MCF 10A (cell line): ENCODE measurements at regions not wholly inside any gene's neighbourhood (a gene's known extent, or its start where the extent isn't known, plus 50 kb on each side); places are given as distances from the start of the nearest gene placed in this dataset.

Experiments
- BruUV-seq: library from RNA; stranded (reverse); fragments of 400-500 nt; replicated peaks from 2 replicates; lab custom pipeline; 2021; lab: Mats Ljungman, UMichigan
- CTCF ChIA-PET: fragments of 300-600 bp; sonication (Branson Sonifier 250); formaldehyde crosslinking; extraction: SDS; loops from one replicate; lab custom pipeline; 2021; ENCODE audit warnings: antibody characterized with exemption, inconsistent platforms; lab: Yijun Ruan, JAX
- POLR2A ChIA-PET: fragments of 300-600, 350-650 bp; sonication (Branson Sonifier 250); formaldehyde crosslinking; extraction: SDS; loops from one replicate; lab custom pipeline; 2020; ENCODE audit warnings: antibody characterized with exemption, inconsistent platforms; lab: Yijun Ruan, JAX
- DNase-seq: peaks from one replicate; pipeline ENCODE4 v3.0.0-alpha.2; 2018; ENCODE audit not compliant: unreplicated experiment
- H3K27ac Mint-ChIP-seq: one replicate; pipeline ENCODE4 v1.8.0; 2022; ENCODE audit warnings: mild to moderate bottlenecking, low read depth, mixed read lengths; ENCODE audit not compliant: unreplicated experiment
- H3K27me3 Mint-ChIP-seq: one replicate; pipeline ENCODE4 v1.8.0; 2022; ENCODE audit warnings: mixed read lengths; ENCODE audit not compliant: insufficient read depth, unreplicated experiment
- H3K36me3 Mint-ChIP-seq: one replicate; pipeline ENCODE4 v1.8.0; 2022; ENCODE audit warnings: mild to moderate bottlenecking, moderate library complexity, mixed read lengths; ENCODE audit not compliant: insufficient read depth, unreplicated experiment
- H3K4me1 Mint-ChIP-seq: one replicate; pipeline ENCODE4 v1.8.0; 2022; ENCODE audit warnings: mixed read lengths; ENCODE audit not compliant: insufficient read depth, unreplicated experiment
- H3K4me3 Mint-ChIP-seq: one replicate; pipeline ENCODE4 v1.8.0; 2022; ENCODE audit warnings: mild to moderate bottlenecking, moderate library complexity, mixed read lengths; ENCODE audit not compliant: unreplicated experiment
- H3K9me3 Mint-ChIP-seq: one replicate; pipeline ENCODE4 v1.8.0; 2022; ENCODE audit warnings: mixed read lengths; ENCODE audit not compliant: unreplicated experiment
- CTCF ChIP-seq: fragments of 200-600 bp; IDR thresholded peaks from one replicate; pipeline ENCODE4 v1.8.0; 2022; ENCODE audit warnings: antibody characterized with exemption, mild to moderate bottlenecking; ENCODE audit not compliant: unreplicated experiment
- intact Hi-C: fragments of 100-400 bp; cut with micrococcal nuclease; formaldehyde crosslinking; loops from 2 replicates; pipeline ENCODE4 v1.14.1; 2022

GRCh38 chrX:69107747-69108401 is 57.4 kb downstream of the PJA1 start:
- ChIA-PET POLR2A (interaction anchor here (1.0 kb wide), 1 partner anchor 279 kb away, joined by 4 read pairs; the partner anchor contains the start of gene EFNB1), CTCF (no interaction called here)
- Mint-ChIP-seq H3K4me1 (peaks cover 14% of the 10 kb centered on the region), H3K27me3 (peaks cover 69% of the 10 kb centered on the region), H3K27ac (no peak overlapping the region), H3K4me3 (no peak overlapping the region), H3K9me3 (no peaks in the 10 kb centered on the region), H3K36me3 (no peaks in the 10 kb centered on the region)
- no TSS peak for BruUV-seq
- DNase-seq, result no peak
- intact Hi-C loops, result no loop called here
- no peak for TF ChIP-seq CTCF

- no peak for TF ChIP-seq CTCF
- Mint-ChIP-seq H3K4me1 (peaks cover 14% of the 10 kb centered on the region), H3K36me3 (no peaks in the 10 kb centered on the region), H3K4me3 (no peak overlapping the region), H3K27ac (no peak overlapping the region), H3K27me3 (peaks cover 69% of the 10 kb centered on the region), H3K9me3 (no peaks in the 10 kb centered on the region)
- DNase-seq, result peak; percentile 36
- ChIA-PET CTCF (interaction anchor here (1.1 kb wide), 1 partner anchor 8 kb away, joined by 5 read pairs; no protein-coding TSS in a partner anchor), POLR2A (interaction anchor here (0.7 kb wide), 1 partner anchor 13 kb away, joined by 3 read pairs; no protein-coding TSS in a partner anchor)
- intact Hi-C loops, result no loop called here
- no TSS peak for BruUV-seq
These were observed 58.0 kb downstream of the PJA1 start for GRCh38 chrX:69107231-69107739.

DNA sequence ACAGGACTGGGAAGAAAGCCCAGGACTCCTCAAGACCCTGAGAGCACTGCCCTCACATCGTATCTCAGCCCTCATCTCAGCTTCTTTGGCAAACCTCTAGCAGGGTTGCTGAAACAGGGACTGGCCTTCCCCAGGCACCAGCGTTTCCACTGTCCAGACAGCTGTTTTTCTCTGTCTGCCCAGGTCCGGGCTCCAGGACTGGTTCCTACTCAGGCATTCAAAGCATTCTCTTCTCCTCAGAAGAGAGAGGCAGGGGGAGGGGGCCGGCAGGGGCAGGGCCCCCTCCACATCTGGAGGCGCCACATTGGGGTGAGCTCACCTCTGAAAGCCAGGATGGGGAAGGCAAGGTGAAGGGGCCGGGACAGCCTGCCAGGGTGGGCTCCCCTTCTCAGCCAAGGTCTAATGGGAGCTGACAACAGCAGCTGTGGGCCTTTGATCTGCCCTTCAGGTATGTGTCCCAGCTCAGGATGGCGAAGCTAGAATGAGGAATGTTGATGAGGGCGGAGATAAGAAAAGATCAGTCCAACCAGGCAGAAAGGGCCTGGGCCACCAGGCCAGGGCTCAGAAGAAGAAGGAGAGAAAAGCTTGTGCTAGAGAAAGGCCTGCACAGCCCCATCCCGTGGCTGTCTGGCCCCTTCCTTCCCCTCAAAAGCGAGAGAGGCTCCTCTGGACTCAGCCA is 60.4 kb downstream of the PJA1 start:
- no TSS peak for BruUV-seq
- peaks cover 66% of the 10 kb centered on the region for H3K27me3 Mint-ChIP-seq
- H3K36me3 Mint-ChIP-seq, result no peaks in the 10 kb centered on the region
- ChIA-PET POLR2A (no interaction called here), CTCF (interaction anchor here (0.8 to 1.4 kb wide), 2 partner anchors 10 to 16 kb away, joined by 3 to 5 read pairs; no protein-coding TSS in a partner anchor)
- no peak overlapping the region for H3K27ac Mint-ChIP-seq
- H3K4me3 Mint-ChIP-seq, result no peak overlapping the region
- intact Hi-C loops, result no loop called here
- no peak for TF ChIP-seq CTCF
- peaks cover 14% of the 10 kb centered on the region for H3K4me1 Mint-ChIP-seq
- no peaks in the 10 kb centered on the region for H3K9me3 Mint-ChIP-seq
- no peak for DNase-seq

DNA sequence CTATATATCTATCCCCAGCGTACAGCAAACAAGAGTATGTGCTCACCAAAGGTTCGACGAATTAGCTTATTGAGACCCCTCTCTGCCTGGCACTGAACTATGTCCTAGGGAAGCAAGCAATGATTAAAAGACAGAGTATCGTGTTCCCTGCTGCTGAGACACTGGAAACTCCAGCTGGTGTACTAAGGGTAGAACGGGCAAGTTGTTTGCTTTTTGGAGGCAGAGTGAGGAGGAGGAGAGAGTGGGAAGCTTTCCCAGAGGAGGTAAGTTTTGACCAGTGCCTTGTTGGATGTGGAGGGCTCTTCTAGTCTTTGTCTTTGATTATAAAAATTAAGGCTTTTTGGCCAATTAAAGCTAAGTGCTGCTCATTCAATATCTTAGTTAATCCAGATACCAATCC is 61.7 kb downstream of the PJA1 start:
- H3K4me3 Mint-ChIP-seq, result no peak overlapping the region
- H3K36me3 Mint-ChIP-seq, result no peaks in the 10 kb centered on the region
- POLR2A ChIA-PET, result no interaction called here
- H3K27me3 Mint-ChIP-seq, result peaks cover 77% of the 10 kb centered on the region
- TF ChIP-seq CTCF, result no peak
- H3K4me1 Mint-ChIP-seq, result peaks cover 7% of the 10 kb centered on the region
- DNase-seq, result no peak
- H3K9me3 Mint-ChIP-seq, result no peaks in the 10 kb centered on the region
- CTCF ChIA-PET, result interaction anchor here (0.7 to 2.6 kb wide), 4 partner anchors 9 to 275 kb away, joined by 3 to 7 read pairs (median 5); partner anchors contain the start of gene EFNB1
- BruUV-seq, result no TSS peak
- no peak overlapping the region for H3K27ac Mint-ChIP-seq
- intact Hi-C loops, result no loop called here
